GM18868 (cell line): ENCODE measurements at regions not wholly inside any gene's neighbourhood (a gene's known extent, or its start where the extent isn't known, plus 50 kb on each side); places are given as distances from the start of the nearest gene placed in this dataset.
A peak's percentile ranks its signal among the peaks of the same experiment; 100 is the strongest.

Source experiments
- ATAC-seq: cut with Tn5 transposase; IDR thresholded peaks from one replicate; pipeline ENCODE4 v1.9.1; 2021; ENCODE audit warnings: mild to moderate bottlenecking, moderate library complexity; ENCODE audit not compliant: unreplicated experiment

GRCh38 chr1:63710308-63710707, 63.5 kb upstream of the ROR1 start:
- no peak for ATAC-seq

- no peak for ATAC-seq
Observed at GRCh38 chr1:63710761-63711380, 62.9 kb upstream of the ROR1 start.

GRCh38 chr1:63713041-63713440, 60.8 kb upstream of the ROR1 start:
- ATAC-seq: no peak

GRCh38 chr1:63713627-63714481, 60.0 kb upstream of the ROR1 start:
- ATAC-seq: peak; percentile 65

GRCh38 chr1:63714482-63714760, 59.4 kb upstream of the ROR1 start:
- no peak for ATAC-seq

- ATAC-seq: no peak
Observed at GRCh38 chr1:63717511-63718065, 56.2 kb upstream of the ROR1 start.

GRCh38 chr1:63718541-63718970, 55.3 kb upstream of the ROR1 start:
- ATAC-seq: no peak

GRCh38 chr1:63721531-63722189, 52.2 kb upstream of the ROR1 start:
- ATAC-seq: no peak

GRCh38 chr1:63723602-63724001, 50.2 kb upstream of the ROR1 start:
- no peak for ATAC-seq
